Astrocyte (in vitro differentiated cells and primary cell): ENCODE measurements at regions not wholly inside any gene's neighbourhood (a gene's known extent, or its start where the extent isn't known, plus 50 kb on each side); places are given as distances from the start of the nearest gene placed in this dataset.

ENCODE experiments used
- EZH2 ChIP-seq: IDR thresholded peaks from 2 replicates; pipeline ENCODE4 v1.6.1; 2012; ENCODE audit warnings: mild to moderate bottlenecking, low read length, inconsistent platforms; ENCODE audit not compliant: insufficient read depth
- TF ChIP-seq, protein P1 (sequence below): IDR thresholded peaks from 2 replicates; pipeline ENCODE4 v1.5.1; 2011; ENCODE audit warnings: low read depth, mild to moderate bottlenecking, inconsistent platforms, low read length, moderate library complexity; ENCODE audit not compliant: insufficient read depth

DNA sequence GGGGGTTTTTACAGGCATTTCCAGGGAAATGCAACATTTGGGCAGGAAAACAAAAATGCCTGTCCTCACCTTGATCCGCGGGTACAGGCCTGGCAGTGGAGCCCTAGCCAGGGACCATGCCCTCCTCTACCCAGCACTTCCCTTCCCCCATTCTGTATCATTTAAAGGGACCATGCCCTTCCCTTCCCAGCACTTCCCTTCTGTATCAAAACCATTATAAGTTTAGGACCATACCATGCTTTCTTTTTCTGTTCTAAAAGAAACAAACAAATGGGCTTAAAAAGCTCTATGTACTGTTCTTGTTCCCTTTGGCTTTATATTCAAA is 166.9 kb upstream of the ZNF608 start:
- TF ChIP-seq, protein P1, sequence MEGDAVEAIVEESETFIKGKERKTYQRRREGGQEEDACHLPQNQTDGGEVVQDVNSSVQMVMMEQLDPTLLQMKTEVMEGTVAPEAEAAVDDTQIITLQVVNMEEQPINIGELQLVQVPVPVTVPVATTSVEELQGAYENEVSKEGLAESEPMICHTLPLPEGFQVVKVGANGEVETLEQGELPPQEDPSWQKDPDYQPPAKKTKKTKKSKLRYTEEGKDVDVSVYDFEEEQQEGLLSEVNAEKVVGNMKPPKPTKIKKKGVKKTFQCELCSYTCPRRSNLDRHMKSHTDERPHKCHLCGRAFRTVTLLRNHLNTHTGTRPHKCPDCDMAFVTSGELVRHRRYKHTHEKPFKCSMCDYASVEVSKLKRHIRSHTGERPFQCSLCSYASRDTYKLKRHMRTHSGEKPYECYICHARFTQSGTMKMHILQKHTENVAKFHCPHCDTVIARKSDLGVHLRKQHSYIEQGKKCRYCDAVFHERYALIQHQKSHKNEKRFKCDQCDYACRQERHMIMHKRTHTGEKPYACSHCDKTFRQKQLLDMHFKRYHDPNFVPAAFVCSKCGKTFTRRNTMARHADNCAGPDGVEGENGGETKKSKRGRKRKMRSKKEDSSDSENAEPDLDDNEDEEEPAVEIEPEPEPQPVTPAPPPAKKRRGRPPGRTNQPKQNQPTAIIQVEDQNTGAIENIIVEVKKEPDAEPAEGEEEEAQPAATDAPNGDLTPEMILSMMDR, result no peak
- no peak for TF ChIP-seq EZH2
